HG02759 (cell line): ENCODE measurements at regions not wholly inside any gene's neighbourhood (a gene's known extent, or its start where the extent isn't known, plus 50 kb on each side); places are given as distances from the start of the nearest gene placed in this dataset.
"Not testable (repeated sequence)": the region's sequence is repeated elsewhere in the genome, so short reads cannot be mapped to it uniquely, and the experiment has no call there.

ENCODE experiments used
- ATAC-seq: cut with Tn5 transposase; IDR thresholded peaks from one replicate; pipeline ENCODE4 v1.9.1; 2021; ENCODE audit warnings: mild to moderate bottlenecking, moderate library complexity; ENCODE audit not compliant: unreplicated experiment

DNA sequence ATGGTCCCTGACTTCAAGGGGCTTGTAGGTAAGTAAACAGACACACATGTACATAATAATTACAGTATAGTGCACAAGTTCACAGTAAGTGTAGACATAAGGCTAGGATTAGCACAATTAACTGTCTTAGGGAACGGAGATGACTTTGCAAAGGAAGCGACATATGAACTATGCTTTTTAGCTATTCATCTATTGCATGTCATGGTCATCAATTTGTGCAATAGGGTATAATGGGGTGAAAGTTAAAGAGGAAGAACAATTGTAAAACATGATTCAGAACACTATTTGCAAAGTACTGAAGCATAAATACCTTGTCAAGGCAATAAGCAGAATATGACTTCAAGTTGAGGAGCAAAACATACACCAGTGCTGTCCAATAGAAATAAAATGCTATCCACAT lies 112.3 kb upstream of the SLC8A1 start:
- no peak for ATAC-seq

DNA sequence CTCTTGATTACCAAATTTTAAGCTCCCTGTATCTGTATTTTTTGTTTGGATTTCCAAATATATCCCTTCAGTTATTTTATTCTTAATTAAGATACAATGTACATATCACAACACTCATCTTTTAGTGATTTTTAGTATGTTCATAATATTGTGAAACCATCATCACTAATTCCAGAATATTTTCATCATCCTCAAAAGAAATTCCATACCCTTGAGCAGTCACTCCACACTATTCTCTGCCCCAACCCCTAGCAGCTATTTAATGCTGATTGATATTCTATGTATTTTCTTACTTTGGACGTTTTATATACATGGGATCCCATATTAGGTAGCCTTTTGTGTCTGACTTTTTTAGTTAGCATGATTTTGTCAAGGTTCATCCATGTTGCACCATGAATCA lies 127.4 kb upstream of the SLC8A1 start:
- ATAC-seq, result no peak

DNA sequence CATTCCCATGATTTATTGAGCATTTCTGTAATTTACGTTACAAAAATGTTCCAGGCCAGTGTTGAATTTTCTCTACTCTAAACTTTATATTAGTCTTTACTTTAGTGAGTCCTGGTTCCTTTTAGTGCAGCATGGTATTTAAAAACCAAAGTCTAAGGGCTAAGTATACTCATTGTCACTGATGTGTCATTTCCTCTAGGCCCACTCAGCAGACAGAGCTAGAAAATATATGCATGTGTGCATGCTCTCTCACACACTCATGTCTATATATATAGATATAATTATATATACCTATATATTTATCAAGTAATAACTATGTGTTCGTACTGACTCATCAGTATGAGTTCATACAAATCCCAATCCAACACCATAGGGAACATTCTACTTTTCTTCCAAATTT lies 132.5 kb upstream of the SLC8A1 start:
- no peak for ATAC-seq

DNA sequence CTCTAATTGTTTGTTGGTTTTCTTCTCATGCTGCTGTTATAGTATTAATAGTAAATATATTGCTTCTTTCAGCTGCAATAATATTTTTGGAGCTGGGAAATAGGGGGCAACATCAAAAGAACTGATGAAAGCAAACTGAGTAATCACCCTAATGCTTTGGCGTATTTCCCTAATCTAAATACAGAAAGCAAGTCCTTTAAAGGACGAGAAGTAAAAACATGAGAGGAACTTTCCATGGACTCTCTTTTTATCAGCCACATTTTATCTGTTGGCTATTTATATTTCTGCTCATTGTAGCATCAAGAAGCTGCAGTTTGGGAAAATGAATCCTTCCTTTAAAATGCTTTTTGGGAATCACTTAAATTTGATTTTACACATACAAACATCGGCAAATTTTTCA lies 139.9 kb upstream of the SLC8A1 start:
- ATAC-seq, result no peak

DNA sequence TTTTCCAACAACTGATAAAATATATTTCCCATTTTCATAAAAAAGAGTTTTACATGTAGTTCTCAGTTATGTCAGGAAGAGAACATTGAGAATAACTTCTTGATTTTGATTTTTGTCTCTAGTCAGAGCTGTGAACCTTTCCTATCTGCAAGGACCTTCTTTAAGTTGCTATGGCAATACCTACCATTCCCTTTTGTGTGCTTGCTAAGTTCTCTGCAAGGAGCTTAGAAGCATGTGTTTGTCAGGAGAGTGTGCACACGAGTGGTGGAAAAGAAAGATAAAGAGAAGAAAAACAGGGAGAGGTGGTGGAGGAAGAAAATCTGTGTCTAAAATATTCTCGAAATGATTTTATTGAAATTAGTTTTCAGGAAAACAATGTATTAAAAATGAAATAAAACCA lies 140.3 kb upstream of the SLC8A1 start:
- no peak for ATAC-seq

DNA sequence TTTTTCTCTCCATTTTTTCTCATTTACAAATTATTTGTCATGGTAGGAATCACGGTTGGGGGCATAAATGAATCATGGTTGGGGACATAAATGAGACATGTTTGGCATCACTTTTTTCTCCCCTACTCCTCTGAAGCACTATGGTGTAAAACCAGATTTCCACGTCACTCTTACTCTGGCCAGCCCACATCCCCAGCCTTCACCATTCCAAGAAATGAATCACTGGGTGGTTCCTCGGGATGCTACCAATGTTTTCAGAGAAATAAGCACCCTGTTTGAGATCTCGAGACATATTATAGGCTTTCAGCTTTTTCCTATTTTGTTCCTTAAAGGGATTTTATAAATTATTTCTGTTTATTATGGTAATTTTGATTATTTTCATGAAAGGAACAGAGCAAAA lies 155.0 kb upstream of the SLC8A1 start:
- ATAC-seq, result no peak

DNA sequence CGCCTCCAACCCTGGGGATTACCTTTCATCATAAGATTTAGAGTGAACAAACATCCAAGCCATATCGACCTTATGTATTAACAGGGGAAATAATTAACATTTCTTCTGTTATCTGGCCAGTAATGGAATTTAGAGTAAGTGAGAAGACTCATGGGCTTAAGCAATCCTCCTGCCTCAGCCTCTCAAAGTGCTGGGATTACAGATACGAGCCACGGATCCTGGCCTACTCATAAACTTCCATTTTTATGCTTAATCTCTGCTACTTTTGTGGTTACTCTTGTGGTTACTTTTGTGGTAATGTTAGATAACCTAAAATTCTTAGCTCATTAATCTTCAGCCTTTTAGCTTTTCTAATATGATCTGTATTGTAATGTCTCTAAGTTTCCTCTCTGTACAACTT lies 159.3 kb upstream of the SLC8A1 start:
- ATAC-seq, result no peak

DNA sequence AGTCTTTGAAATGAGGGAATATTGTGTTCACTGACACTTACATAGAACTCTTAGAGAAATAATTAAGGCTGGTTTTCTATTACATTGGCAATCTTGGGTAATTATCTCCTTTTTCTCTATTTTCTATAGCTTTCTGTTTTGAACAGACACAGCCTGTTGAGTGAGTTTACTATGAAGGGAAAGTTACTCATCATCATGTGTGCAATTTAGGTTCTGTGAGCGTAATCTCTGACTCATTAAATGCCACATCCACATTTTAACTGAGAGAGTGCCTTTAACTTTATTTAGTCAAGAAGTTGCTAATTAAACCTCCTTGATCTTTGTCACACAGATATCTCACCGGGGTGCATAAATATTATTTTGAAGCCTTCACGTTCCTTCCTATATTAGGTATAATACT lies 174.0 kb upstream of the SLC8A1 start:
- no peak for ATAC-seq

DNA sequence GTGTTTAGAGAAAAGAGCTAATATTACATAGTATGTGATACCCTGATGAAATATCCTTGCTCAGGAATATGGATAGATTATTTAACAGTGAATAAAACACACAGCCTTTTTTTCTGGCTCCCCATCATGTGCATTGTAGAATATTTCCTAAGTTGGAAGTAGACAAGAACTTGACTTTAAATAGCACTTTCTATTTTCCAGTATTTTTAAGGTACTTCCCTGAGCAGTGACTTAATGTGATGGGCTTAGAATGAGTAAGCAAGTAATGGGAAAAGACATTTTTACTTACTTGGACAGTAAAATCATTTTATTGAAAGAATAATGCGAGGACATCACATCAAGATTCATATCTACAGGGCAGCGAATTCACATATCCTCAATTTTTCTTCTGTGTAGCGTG lies 176.7 kb upstream of the SLC8A1 start:
- no peak for ATAC-seq

DNA sequence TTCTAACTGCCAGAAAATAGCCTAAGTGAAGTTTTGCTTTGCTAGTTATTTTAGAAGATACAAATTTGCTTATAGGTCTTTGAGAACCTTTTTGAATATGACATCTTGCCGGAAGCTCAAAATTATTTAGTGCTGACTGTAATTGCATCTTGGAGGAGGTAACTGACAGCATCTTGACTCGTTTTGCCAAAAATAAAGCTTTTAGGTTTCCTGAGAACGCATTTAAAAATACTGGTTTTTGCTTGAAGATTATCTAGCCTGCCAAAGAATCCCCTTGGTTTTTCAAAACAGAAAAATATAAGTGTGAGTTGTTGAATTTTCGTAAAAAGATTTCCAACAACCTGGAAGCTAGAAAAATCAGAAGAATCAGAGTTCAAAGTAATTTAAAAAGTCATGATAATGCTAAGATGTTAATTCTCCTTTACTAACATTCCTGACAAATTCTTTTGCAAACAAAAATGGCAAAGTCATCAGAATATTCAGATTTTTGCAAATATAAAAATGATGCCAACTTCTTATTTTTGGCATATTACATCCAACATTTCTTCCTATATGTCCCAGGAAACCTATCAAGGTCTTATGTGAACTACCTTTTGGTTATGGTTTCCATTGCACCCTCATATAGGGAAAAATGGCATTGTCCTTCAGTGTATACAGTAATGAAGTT lies 178.0 kb upstream of the SLC8A1 start:
- no peak for ATAC-seq

DNA sequence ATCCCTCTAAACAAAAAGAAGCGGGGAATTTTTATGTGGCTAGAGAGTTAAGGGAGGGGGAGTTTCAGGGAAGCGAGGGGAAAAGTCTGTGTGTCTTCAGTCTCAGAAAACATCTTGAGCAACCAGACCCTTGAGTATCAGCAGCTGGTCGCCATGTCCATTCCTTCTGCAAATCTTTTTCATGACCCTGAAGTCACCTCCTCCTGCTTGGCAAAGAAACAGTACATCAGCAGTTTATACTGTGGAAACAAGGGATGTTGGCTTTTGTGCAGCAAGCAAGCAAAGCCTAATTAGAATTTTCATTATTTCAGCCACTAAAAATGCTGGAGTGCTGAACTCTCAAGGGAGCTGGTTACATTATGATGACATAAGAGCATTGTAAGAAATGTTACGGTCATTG lies 187.4 kb upstream of the SLC8A1 start:
- ATAC-seq, result no peak

DNA sequence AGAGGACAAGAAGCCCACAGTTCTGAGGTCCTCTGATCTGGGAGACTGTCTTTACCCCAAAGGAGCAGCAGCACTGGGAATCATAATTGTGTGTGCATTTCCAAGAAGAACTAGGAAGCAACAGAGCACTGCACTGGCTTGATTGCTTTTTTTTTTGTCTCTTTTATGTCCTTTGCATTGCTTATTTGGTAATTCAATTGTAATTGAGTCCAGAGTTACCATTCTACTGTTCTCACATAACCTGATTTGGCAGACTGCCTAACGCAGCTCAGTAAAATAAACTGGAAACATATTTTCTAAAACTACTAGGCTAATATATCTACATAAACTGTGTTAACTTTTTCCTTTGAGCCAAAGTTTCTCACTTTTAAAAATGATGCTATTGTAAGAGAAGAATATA lies 190.3 kb upstream of the SLC8A1 start:
- ATAC-seq, result no peak

DNA sequence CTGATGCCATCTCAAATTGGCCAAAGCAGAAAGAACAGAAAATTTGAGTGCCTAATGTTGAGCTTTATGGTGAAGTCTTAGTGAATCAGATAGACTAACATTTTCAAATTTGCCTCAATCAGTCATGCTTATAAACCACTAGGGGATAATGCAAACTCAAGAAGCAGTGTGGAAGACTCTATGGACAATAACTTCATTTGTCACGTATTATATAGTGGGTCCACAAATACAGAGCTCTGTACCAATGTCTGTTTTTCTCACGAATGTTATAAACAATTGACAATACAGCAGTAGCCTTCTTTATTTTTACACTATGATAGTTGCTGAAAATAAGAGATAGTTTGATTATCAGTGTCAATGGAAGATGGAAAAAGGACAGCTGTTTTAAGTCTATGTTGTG lies 190.8 kb upstream of the SLC8A1 start:
- ATAC-seq, result no peak

DNA sequence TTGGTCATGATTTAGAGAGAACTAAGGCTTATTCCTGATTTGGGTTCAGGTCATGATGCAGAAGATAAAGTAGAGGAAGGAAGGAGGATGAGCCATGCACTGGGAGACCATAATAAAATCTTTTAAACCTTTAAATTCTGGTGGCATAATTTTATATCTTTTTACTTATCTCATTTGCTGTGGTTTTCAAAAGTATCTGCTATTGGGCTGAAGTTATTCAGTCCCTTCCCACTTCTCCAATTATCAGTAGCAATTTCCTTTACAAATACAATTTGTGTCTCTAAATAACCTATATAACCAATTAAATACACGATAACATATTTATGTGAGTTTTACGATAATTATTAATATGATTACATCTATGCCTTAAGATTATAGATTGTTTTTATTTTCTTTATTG lies 194.8 kb upstream of the SLC8A1 start:
- ATAC-seq, result no peak

DNA sequence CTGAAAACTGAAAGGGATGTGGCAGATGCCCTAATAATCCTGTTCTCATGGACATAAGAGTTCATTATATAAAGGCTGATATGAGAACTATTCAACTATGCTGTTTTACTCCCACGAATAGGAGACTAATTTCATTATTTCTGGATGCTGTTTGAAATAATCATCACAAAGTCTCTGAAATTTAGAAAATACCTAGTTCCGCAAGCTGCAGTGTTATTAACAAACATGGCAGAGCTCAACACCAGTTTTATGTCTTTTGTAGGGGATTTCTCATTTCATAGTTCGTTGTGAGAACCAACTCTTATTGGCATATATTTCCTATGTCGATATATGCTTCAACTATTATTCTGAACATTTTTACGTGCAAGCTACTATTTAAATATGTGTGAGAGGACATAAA lies 200.3 kb upstream of the SLC8A1 start:
- ATAC-seq, result no peak

DNA sequence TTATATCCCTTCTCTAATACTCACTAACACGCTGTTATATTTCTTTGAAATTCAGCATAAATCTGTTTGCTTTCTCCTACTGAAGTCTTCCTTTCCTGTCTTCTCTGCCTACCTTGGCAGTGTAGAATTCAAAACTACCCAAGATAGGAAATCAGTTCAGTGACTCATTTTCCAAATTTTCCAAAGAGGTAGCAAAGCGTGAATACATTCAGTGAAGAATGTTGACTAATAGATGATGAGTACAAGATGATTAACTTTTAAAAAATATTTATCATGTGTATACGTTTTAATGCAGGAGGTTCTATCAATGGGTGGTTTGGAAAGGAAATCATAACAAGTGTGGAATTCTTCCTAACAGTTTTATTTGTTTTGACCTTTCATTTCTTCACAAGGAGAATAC lies 201.9 kb upstream of the SLC8A1 start:
- ATAC-seq, result no peak

DNA sequence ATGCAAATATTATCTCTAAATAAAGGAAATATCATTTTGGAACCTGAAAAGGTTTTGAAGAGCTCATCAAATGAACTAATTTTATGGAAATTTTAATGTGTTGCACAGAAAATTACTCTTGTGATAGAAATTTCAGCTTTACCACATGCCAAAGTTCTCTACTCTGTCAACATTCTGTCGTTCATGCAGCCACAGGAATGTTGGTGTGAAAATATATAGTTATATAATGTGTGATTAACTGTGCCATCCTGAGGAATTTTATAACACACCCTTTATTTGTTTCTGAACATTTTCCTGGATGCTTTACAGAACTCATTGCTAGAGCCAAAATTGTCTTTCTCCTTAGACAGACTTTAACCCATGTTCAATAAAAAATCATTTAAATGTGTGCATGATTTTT lies 202.5 kb upstream of the SLC8A1 start:
- no peak for ATAC-seq

DNA sequence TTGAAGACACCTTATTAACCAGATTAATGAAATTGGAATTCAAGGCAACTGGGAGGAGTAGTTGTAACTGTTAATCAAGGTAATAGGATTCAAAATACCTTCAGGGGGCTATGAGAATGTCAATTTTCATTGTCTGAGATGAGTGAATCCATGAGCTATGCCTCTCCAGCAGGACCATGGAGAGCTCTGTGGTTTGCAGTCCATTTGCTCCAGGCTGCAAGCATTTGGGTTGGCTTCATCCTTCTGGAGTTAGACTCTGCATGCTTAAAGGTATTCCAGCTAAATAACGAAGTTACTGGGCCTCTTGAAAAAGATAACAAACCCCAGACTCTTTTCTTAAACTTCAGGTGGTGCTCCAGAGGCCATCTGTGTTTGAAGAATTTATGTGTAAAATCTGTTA lies 207.1 kb upstream of the SLC8A1 start:
- no peak for ATAC-seq

DNA sequence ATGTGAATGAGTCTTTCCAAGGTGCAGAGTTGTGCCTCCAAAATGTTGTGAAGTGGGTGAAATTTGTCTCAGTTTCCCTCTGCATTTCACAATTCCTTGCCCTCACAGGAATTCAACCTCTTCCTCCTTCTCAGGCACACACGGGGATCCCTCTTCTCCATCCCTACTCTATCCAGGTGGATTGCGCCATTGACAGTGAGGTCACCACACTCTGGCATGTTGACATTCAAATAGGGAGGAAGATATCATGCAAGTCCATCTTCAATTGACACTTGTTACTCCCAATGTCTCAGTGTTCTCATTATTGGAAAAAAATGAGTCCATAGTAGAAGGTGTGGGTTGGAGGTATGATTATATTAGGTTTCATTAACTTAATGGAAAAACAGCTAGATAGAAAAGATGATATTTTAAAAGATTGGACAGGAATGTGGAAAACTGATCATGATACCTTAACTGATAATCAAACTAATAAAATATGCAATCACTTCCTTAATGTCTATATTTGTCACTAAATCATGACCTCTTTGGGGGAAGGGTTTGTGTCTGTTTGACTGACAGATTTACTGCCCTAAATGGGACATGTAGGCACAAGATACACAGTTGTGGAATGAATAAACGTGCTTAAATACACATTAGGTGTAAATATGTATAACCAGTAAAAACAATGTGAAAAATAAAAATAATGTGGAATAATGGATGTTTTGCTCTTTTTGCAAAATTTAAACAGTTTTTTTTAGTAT lies 213.8 kb upstream of the SLC8A1 start:
- no peak for ATAC-seq

DNA sequence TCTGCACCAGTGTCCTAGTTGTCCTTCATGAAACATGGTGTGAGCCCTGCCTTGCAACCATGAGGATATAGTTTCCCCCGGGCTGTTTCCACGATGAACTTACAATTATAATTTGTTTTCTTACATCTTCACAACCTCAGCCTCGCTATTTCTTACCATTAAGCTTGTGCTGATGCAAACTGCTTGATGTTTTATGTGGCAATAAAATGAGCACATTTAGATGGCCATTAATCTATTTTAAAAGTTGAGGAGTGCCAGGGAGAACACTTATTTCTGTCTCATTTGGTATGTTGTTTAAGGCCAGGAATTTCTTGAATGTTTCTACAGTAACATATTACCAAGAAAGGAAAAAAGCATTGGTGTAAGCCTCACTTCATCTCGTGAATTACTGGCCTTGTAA lies 214.5 kb upstream of the SLC8A1 start:
- no peak for ATAC-seq

DNA sequence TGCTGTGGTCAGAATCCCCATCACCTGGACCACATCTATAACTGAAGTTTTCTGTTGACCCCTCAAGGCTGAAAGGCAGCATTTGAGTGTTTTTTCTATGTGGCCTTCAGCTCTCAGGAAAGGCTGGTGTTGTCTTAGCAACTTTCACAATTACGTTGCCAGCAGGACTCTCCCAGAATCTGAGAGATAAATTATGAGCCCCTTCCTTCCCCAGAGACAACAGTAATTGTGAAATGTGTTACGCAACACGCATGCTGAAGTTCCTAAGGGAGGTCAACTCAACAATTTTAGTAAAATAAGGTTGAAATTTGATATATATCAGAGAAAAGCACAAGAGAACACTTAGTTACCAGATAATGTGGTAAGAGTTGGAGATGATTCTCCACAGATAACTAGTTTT lies 216.5 kb upstream of the SLC8A1 start:
- ATAC-seq, result no peak

DNA sequence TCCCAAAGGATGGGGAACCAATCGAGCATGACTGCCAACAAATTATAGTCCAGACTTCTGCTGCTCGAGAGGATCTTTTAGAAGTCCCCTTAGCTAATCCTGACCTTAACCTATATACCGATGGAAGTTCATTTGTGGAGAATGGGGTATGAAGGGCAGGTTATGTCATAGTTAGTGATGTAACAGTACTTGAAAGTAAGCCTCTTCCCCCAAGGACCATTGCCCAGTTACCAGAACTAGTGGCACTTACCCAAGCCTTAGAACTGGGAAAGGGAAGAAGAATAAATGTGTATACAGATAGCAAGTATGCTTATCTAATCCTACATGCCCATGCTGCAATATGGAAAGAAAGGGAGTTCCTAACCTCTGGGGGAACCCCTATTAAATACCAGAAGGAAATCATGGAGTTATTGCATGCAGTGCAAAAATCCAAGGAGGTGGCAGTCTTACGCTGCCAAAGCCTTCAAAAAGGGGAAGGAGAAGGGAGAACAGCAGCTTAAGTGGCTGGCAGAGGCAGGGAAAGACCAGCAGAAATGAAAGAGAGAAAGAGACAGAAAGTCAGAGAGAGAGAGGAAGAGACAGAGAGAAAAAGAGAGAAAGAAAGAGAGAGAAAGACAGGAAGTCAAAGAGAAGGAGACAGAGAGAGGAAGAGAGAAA lies 224.4 kb upstream of the SLC8A1 start:
- ATAC-seq, result not testable (repeated sequence)
